Gastrocnemius medialis (tissue), 4 donors: ENCODE measurements at regions not wholly inside any gene's neighbourhood (a gene's known extent, or its start where the extent isn't known, plus 50 kb on each side); places are given as distances from the start of the nearest gene placed in this dataset.

Experiments used
- ATAC-seq, 2 donors: fragments of 150-250 bp; one replicate each; pipeline ENCODE4 v1.9.1; 2016
- DNase-seq, 2 donors: peaks; one replicate each; pipeline ENCODE4 v3.0.0-alpha.2; 2019
- H3K27ac ChIP-seq, 4 donors: fragments of 200-600 bp; sonication (generic); 1 replicate in 1 of 4; 2 replicates in 3 of 4; pipeline ENCODE4 v1.5.1; 2016 to 2018; ENCODE audit warnings: mild to moderate bottlenecking in 2 of 4, moderate library complexity in 1 of 4
- H3K27me3 ChIP-seq, 3 donors: fragments of 200-600 bp; sonication (generic) in 2 of 3; 1 replicate in 1 of 3; 2 replicates in 2 of 3; pipeline versions ENCODE4 v1.5.1 to v1.6.0; 2016 to 2019; ENCODE audit warnings: mild to moderate bottlenecking in 1 of 3, moderate library complexity in 1 of 3
- H3K36me3 ChIP-seq, 2 donors: fragments of 200-600 bp; sonication (generic) in 1 of 2; one replicate each; pipeline ENCODE4 v1.5.1; 2017 to 2018
- H3K4me1 ChIP-seq, 2 donors: fragments of 200-600 bp; sonication (generic) in 1 of 2; one replicate each; pipeline ENCODE4 v1.5.1; 2016 to 2017; ENCODE audit warnings: mild to moderate bottlenecking in 2 of 2
- H3K4me3 ChIP-seq, 4 donors: fragments of 200-600 bp; sonication (generic) in 3 of 4; 1 replicate in 1 of 4; 2 replicates in 3 of 4; pipeline ENCODE4 v1.5.1; 2016 to 2019; ENCODE audit warnings: mild to moderate bottlenecking in 2 of 4
- H3K9me3 ChIP-seq, 3 donors: fragments of 200-600 bp; sonication (generic) in 2 of 3; 1 replicate in 1 of 3; 2 replicates in 2 of 3; pipeline ENCODE4 v1.5.1; 2016 to 2019
- POLR2A ChIP-seq, 2 donors: fragments of 450-650 bp; IDR thresholded peaks; one replicate each; pipeline ENCODE4 v1.6.1; 2017; ENCODE audit warnings: antibody characterized with exemption in 2 of 2, mild to moderate bottlenecking in 2 of 2, moderate library complexity in 2 of 2
- in situ Hi-C, 4 donors: fragments of 200-750 bp; cut with MboI; loops; one replicate each; pipeline versions ENCODE4 v1.15.0 to v1.8.0; 2017; ENCODE audit warnings: low sequenced_read_pairs in 4 of 4
- intact Hi-C: fragments of 100-400 bp; cut with DNase I; formaldehyde crosslinking; loops from one replicate; pipeline ENCODE4 v1.15.1; 2023; ENCODE audit warnings: low total_unique reads
- TF ChIP-seq, protein P1 (sequence below), 5 experiments: fragments of 450-650 bp in 3 of 5; fragments of 200-600 bp in 2 of 5; sonication (generic) in 2 of 5; IDR thresholded peaks in 4 of 5; conservative IDR thresholded peaks in 1 of 5; 1 replicate in 4 of 5; 2 replicates in 1 of 5; pipeline ENCODE4 v1.5.1; 2016 to 2019; ENCODE audit warnings: antibody characterized with exemption in 5 of 5, mild to moderate bottlenecking in 3 of 5, moderate library complexity in 3 of 5

DNA sequence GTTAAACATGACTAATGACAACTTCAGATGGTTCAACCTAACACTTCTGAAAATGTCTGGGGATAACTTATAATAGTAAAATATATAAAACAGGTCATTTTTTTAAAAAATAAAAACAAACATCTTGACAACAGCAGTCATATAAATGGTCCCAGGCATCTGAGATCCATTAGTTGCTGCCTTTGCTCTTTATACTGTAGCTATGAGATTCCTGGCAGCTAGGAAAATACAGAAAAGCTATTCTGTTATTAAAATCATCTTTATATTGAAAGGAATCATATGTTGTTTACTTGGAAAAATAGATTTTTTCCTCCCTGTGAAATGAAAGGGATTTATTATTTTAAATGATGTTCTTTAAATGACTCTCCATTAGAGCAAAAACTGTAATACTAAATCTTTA lies 55.7 kb upstream of the DEUP1 start:
- H3K4me1 ChIP-seq, result no peaks in the 10 kb centered on the region
- H3K9me3 ChIP-seq, result no peaks in the 10 kb centered on the region
- intact Hi-C loops, result no loop called here
- no peak overlapping the region for H3K4me3 ChIP-seq
- H3K27me3 ChIP-seq, result no peaks in the 10 kb centered on the region
- H3K27ac ChIP-seq, result no peak overlapping the region
- DNase-seq (no peak), ATAC-seq (no peak)
- no peaks in the 10 kb centered on the region for H3K36me3 ChIP-seq
- TF ChIP-seq, protein P1, sequence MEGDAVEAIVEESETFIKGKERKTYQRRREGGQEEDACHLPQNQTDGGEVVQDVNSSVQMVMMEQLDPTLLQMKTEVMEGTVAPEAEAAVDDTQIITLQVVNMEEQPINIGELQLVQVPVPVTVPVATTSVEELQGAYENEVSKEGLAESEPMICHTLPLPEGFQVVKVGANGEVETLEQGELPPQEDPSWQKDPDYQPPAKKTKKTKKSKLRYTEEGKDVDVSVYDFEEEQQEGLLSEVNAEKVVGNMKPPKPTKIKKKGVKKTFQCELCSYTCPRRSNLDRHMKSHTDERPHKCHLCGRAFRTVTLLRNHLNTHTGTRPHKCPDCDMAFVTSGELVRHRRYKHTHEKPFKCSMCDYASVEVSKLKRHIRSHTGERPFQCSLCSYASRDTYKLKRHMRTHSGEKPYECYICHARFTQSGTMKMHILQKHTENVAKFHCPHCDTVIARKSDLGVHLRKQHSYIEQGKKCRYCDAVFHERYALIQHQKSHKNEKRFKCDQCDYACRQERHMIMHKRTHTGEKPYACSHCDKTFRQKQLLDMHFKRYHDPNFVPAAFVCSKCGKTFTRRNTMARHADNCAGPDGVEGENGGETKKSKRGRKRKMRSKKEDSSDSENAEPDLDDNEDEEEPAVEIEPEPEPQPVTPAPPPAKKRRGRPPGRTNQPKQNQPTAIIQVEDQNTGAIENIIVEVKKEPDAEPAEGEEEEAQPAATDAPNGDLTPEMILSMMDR (IDR thresholded peaks at IDR 0.05 in 4 of 5, conservative IDR thresholded peaks at IDR 0.05 in 1 of 5), result no peak
- no peak for TF ChIP-seq POLR2A (IDR thresholded peaks at IDR 0.05)
- in situ Hi-C loops, result no loop called here

DNA sequence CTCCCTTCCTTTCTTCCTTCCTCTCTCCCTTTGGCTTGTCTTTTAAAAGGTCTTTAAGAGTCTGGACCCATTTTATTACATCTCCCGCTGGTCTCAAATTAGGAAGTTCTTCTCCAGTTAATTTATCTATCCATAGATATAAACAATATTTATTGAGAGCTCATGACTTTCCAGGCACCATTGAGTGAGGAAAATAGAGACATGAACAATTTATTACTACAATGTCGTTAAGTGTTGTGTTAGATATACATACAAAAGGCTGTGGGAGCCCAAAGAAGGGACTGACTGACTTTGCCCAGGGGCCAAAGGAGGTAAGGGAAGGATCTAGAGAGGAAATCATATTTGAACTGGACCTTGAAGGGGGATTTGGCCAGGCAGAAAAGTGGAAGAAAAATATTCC lies 51.6 kb upstream of the DEUP1 start:
- Histone ChIP-seq H3K36me3 (no peaks in the 10 kb centered on the region), H3K27ac (no peak overlapping the region), H3K4me3 (no peak overlapping the region), H3K27me3 (no peaks in the 10 kb centered on the region), H3K9me3 (no peaks in the 10 kb centered on the region), H3K4me1 (no peaks in the 10 kb centered on the region)
- TF ChIP-seq POLR2A (IDR thresholded peaks at IDR 0.05), result no peak
- intact Hi-C loops, result no loop called here
- in situ Hi-C loops, result no loop called here
- DNase-seq (no peak), ATAC-seq (no peak)

DNA sequence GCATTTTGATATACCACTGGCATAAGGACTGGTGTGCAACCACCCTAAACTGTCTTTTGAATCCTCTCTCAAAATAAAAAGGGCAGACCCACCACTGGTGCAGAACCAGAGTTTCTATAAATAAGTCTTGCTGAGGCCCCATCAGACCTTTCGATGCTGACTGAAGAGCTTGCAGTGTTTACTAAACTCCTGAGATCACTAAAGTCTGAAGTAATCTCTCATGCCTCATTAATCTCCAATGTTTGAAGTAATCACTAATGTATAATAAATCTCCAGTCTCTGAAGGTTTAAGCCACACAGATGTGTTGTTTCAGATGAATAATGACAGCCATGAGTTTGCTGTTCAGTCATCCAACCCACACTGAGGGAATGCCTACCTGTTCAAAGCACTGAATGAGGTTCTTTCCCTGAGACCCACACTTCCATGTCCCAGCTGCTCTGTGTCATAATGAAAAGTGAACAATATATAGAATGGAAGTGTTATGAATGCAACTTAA lies 50.6 kb upstream of the DEUP1 start:
- intact Hi-C loops, result no loop called here
- in situ Hi-C loops, result no loop called here
- H3K27ac ChIP-seq, result no peak overlapping the region
- H3K9me3 ChIP-seq, result no peaks in the 10 kb centered on the region
- H3K36me3 ChIP-seq, result no peaks in the 10 kb centered on the region
- DNase-seq (no peak), ATAC-seq (no peak)
- no peak overlapping the region for H3K4me3 ChIP-seq
- no peaks in the 10 kb centered on the region for H3K27me3 ChIP-seq
- TF ChIP-seq, protein P1 (IDR thresholded peaks at IDR 0.05 in 4 of 5, conservative IDR thresholded peaks at IDR 0.05 in 1 of 5), result no peak
- no peak for TF ChIP-seq POLR2A (IDR thresholded peaks at IDR 0.05)
- H3K4me1 ChIP-seq, result no peaks in the 10 kb centered on the region
